PC-9 (cell line): ENCODE measurements at regions not wholly inside any gene's neighbourhood (a gene's known extent, or its start where the extent isn't known, plus 50 kb on each side); places are given as distances from the start of the nearest gene placed in this dataset.
"Not testable (repeated sequence)": the region's sequence is repeated elsewhere in the genome, so short reads cannot be mapped to it uniquely, and the experiment has no call there.

ENCODE experiments used
- BruUV-seq: library from RNA; stranded (reverse); fragments of 400-500 nt; replicated peaks from 2 replicates; lab custom pipeline; 2021; lab: Mats Ljungman, UMichigan
- CTCF ChIA-PET: fragments of 300-600 bp; sonication (Branson Sonifier 250); formaldehyde crosslinking; loops from one replicate; lab custom pipeline; 2022; ENCODE audit warnings: antibody characterized with exemption; lab: Charles Lee
- POLR2A ChIA-PET: fragments of 300-600 bp; sonication (Branson Sonifier 250); formaldehyde crosslinking; loops from one replicate; lab custom pipeline; 2022; ENCODE audit warnings: antibody characterized with exemption; ENCODE audit not compliant: unreplicated experiment; lab: Charles Lee
- DNase-seq, 2 experiments: peaks; one replicate each; pipeline versions ENCODE4 v3.0.0 to v3.0.0-alpha.2; 2015 to 2022; ENCODE audit warnings: mixed read lengths in 1 of 2
- H2AFZ ChIP-seq: fragments of 200-600 bp; sonication (generic); 2 replicates; pipeline ENCODE4 v1.8.1; 2017; ENCODE audit warnings: antibody characterized with exemption
- H3F3A ChIP-seq: fragments of 200-600 bp; sonication (generic); 2 replicates; pipeline ENCODE4 v1.8.1; 2017; ENCODE audit warnings: antibody characterized with exemption, mild to moderate bottlenecking, low read depth; ENCODE audit not compliant: insufficient read depth
- H3K27ac ChIP-seq: fragments of 200-600 bp; sonication (generic); 2 replicates; pipeline ENCODE4 v1.6.1; 2016; ENCODE audit warnings: mixed run types
- H3K27me3 ChIP-seq: fragments of 200-600 bp; sonication (generic); 2 replicates; pipeline ENCODE4 v1.6.1; 2016; ENCODE audit warnings: low read depth, mixed run types; ENCODE audit not compliant: insufficient read depth
- H3K36me3 ChIP-seq: fragments of 200-600 bp; sonication (generic); 2 replicates; pipeline ENCODE4 v1.6.1; 2016; ENCODE audit warnings: low read depth, mixed run types
- H3K4me1 ChIP-seq: fragments of 200-600 bp; sonication (generic); replicated peaks from 2 replicates; pipeline ENCODE4 v1.6.1; 2016; ENCODE audit warnings: mixed run types; ENCODE audit not compliant: insufficient read depth
- H3K4me2 ChIP-seq: fragments of 200-600 bp; sonication (generic); 2 replicates; pipeline ENCODE4 v1.6.1; 2017; ENCODE audit warnings: mixed run types
- H3K4me3 ChIP-seq: fragments of 200-600 bp; sonication (generic); 2 replicates; pipeline ENCODE4 v1.6.1; 2016; ENCODE audit warnings: mixed run types
- H3K79me2 ChIP-seq: fragments of 200-600 bp; sonication (generic); 2 replicates; pipeline ENCODE4 v1.6.1; 2017; ENCODE audit warnings: low read depth, mixed run types
- H3K9me2 ChIP-seq: fragments of 200-600 bp; sonication (generic); 2 replicates; pipeline ENCODE4 v1.8.1; 2017; ENCODE audit warnings: mild to moderate bottlenecking; ENCODE audit not compliant: insufficient read depth
- H3K9me3 ChIP-seq: fragments of 200-600 bp; sonication (generic); 2 replicates; pipeline ENCODE4 v1.8.1; 2016; ENCODE audit warnings: low read depth; ENCODE audit not compliant: insufficient read depth
- H4K20me1 ChIP-seq: fragments of 200-600 bp; sonication (generic); 2 replicates; pipeline ENCODE4 v1.8.1; 2017; ENCODE audit not compliant: insufficient read depth
- EZH2 ChIP-seq: fragments of 200-600 bp; sonication (generic); IDR thresholded peaks from 2 replicates; pipeline ENCODE4 v1.8.0; 2017; ENCODE audit warnings: antibody characterized with exemption, low read depth
- intact Hi-C: fragments of 100-400 bp; cut with micrococcal nuclease; formaldehyde crosslinking; loops from one replicate; pipeline ENCODE4 v1.10.0; 2022; ENCODE audit not compliant: unreplicated experiment
- TF ChIP-seq, protein P1 (sequence below): fragments of 200-600 bp; sonication (generic); conservative IDR thresholded peaks from 2 replicates; pipeline ENCODE4 v1.6.1; 2017; ENCODE audit warnings: mixed run types, antibody characterized with exemption, mild to moderate bottlenecking, moderate library complexity

DNA sequence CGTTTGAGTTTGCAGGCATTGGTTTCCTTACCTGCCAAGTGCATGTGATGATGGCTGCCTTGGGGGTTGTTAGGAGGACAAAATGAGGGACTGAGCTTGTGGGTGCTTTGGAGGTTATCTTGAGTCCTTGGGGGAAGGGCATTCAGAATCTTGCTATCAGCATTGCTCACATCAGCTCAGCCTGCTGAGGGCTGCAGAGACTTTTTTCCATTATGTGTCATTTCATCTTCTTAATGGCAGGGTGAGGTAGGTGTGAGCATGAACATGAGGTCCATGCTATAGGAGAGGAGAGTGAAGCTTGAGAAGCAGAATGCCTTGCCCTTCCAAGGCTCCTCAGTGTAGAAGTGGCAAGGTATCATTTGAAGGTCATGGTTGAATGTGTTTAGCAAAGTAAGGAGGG, 112.3 kb downstream of the MIAT start:
- H4K20me1 ChIP-seq: no peaks in the 10 kb centered on the region
- TF ChIP-seq, protein P1, sequence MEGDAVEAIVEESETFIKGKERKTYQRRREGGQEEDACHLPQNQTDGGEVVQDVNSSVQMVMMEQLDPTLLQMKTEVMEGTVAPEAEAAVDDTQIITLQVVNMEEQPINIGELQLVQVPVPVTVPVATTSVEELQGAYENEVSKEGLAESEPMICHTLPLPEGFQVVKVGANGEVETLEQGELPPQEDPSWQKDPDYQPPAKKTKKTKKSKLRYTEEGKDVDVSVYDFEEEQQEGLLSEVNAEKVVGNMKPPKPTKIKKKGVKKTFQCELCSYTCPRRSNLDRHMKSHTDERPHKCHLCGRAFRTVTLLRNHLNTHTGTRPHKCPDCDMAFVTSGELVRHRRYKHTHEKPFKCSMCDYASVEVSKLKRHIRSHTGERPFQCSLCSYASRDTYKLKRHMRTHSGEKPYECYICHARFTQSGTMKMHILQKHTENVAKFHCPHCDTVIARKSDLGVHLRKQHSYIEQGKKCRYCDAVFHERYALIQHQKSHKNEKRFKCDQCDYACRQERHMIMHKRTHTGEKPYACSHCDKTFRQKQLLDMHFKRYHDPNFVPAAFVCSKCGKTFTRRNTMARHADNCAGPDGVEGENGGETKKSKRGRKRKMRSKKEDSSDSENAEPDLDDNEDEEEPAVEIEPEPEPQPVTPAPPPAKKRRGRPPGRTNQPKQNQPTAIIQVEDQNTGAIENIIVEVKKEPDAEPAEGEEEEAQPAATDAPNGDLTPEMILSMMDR: no peak
- no peak for TF ChIP-seq EZH2
- no peaks in the 10 kb centered on the region for H3K36me3 ChIP-seq
- H3F3A ChIP-seq: no peaks in the 10 kb centered on the region
- H2AFZ ChIP-seq: no peak overlapping the region
- H3K4me1 ChIP-seq: no peaks in the 10 kb centered on the region
- H3K4me2 ChIP-seq: no peak overlapping the region
- intact Hi-C loops: no loop called here
- H3K27me3 ChIP-seq: no peaks in the 10 kb centered on the region
- no peak overlapping the region for H3K27ac ChIP-seq
- no peaks in the 10 kb centered on the region for H3K79me2 ChIP-seq
- H3K4me3 ChIP-seq: no peak overlapping the region
- ChIA-PET CTCF (no interaction called here), POLR2A (no interaction called here)
- no TSS peak for BruUV-seq
- H3K9me2 ChIP-seq: no peaks in the 10 kb centered on the region
- H3K9me3 ChIP-seq: peaks cover 6% of the 10 kb centered on the region
- no peak for DNase-seq

DNA sequence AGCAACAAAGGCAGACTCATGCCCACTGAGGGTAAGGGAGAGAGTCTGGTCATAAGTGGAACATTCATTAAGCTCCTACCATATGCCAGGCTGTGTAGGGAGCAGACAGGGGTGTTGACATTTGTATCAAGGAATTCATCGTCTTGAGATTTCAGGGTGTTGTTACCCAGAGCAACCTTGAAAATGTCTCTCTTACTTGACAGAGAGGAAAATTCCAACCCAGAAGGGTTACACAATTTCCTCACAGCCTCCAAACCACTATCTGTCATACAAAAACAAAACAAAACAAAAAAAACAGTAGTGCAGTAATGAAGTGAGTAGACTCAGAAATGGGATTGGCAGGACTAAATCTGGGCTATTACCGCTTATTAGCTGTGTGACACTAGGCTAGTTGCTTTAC, 113.2 kb downstream of the MIAT start:
- peaks cover 6% of the 10 kb centered on the region for H3K9me3 ChIP-seq
- BruUV-seq: no TSS peak
- no peak overlapping the region for H2AFZ ChIP-seq
- no peaks in the 10 kb centered on the region for H3K4me1 ChIP-seq
- H3K27me3 ChIP-seq: no peaks in the 10 kb centered on the region
- H3K4me3 ChIP-seq: no peak overlapping the region
- H4K20me1 ChIP-seq: no peaks in the 10 kb centered on the region
- H3K27ac ChIP-seq: no peak overlapping the region
- POLR2A ChIA-PET: no interaction called here
- H3F3A ChIP-seq: no peaks in the 10 kb centered on the region
- intact Hi-C loops: no loop called here
- H3K4me2 ChIP-seq: no peak overlapping the region
- no peaks in the 10 kb centered on the region for H3K36me3 ChIP-seq
- no peak for DNase-seq
- no peaks in the 10 kb centered on the region for H3K79me2 ChIP-seq
- no peaks in the 10 kb centered on the region for H3K9me2 ChIP-seq
- CTCF ChIA-PET: no interaction called here
- TF ChIP-seq, protein P1: no peak
- TF ChIP-seq EZH2: no peak

DNA sequence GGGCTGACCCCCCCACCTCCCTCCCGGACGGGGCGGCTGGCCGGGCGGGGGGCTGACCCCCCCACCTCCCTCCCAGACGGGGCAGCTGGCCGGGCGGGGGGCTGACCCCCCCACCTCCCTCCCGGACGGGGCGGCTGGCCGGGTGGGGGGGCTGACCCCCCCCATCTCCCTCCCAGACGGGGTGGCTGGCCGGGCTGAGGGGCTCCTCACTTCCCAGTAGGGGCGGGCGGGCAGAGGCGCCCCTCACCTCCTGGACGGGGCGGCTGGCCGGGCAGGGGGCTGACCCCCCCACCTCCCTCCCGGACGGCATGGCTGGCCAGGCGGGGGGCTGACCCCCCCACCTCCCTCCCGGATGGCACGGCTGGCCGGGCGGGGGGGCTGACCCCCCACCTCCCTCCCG, 115.7 kb downstream of the MIAT start:
- POLR2A ChIA-PET, DNase-seq, H3K27ac ChIP-seq, H3K4me3 ChIP-seq, H3K9me2 ChIP-seq, H3K4me2 ChIP-seq, BruUV-seq, H3K4me1 ChIP-seq, CTCF ChIA-PET, H3K9me3 ChIP-seq, H3K27me3 ChIP-seq, H2AFZ ChIP-seq, H3F3A ChIP-seq, intact Hi-C loops, H3K79me2 ChIP-seq, H3K36me3 ChIP-seq, H4K20me1 ChIP-seq: not testable (repeated sequence)

DNA sequence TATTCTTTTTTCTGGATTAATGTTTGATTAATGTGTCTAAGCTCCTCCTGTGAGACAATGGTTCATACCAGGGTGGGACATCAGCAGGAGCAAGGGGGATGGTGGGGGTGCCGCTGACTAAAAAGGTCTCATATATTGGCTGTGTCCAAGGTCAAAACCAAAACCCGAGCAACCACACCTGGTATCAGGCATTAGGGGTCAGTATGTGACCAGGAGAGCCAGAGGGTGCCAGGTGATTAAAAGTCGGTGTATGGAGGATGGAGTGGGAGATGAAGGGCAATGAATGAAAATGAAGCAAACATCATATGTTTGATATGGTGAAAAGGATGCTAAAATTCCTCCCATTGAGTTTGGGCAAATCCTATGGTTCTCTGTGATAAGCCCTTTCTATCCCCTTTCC, 118.0 kb downstream of the MIAT start:
- Histone ChIP-seq H4K20me1 (no peaks in the 10 kb centered on the region), H3F3A (no peaks in the 10 kb centered on the region), H3K4me2 (no peak overlapping the region), H3K79me2 (no peaks in the 10 kb centered on the region), H3K36me3 (no peaks in the 10 kb centered on the region), H2AFZ (no peak overlapping the region), H3K9me3 (no peaks in the 10 kb centered on the region), H3K27me3 (no peaks in the 10 kb centered on the region), H3K4me3 (no peak overlapping the region), H3K9me2 (no peaks in the 10 kb centered on the region), H3K4me1 (peaks cover 7% of the 10 kb centered on the region), H3K27ac (no peak overlapping the region)
- TF ChIP-seq EZH2: no peak
- TF ChIP-seq, protein P1: no peak
- intact Hi-C loops: no loop called here
- no TSS peak for BruUV-seq
- ChIA-PET POLR2A (no interaction called here), CTCF (no interaction called here)
- DNase-seq: no peak
